GM21423 (cell line): ENCODE measurements at regions not wholly inside any gene's neighbourhood (a gene's known extent, or its start where the extent isn't known, plus 50 kb on each side); places are given as distances from the start of the nearest gene placed in this dataset.
"Not testable (repeated sequence)": the region's sequence is repeated elsewhere in the genome, so short reads cannot be mapped to it uniquely, and the experiment has no call there.

Experiments used
- ATAC-seq: cut with Tn5 transposase; IDR thresholded peaks from one replicate; pipeline ENCODE4 v1.9.1; 2021; ENCODE audit warnings: mild to moderate bottlenecking, moderate library complexity; ENCODE audit not compliant: unreplicated experiment

DNA sequence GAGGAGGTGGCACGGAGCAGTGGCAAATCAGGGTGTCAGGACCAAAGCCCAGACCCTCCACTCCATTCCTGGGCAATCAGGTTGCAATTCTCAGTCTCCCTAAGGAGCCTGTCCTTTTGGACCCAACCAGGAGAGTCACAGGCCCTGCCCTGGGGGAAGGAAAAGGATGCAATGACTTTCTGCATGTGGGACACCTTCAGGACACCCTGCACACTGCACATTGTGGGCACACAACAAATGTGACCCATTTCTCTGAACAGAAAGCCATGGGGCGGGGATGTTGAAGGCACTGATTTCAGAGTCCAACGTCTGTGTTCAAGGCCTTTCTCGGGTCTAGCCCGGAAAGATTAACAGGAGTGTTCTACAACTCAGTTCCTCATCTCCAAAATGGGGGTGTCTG lies 286.2 kb upstream of the FOXF1 start:
- ATAC-seq, result no peak

DNA sequence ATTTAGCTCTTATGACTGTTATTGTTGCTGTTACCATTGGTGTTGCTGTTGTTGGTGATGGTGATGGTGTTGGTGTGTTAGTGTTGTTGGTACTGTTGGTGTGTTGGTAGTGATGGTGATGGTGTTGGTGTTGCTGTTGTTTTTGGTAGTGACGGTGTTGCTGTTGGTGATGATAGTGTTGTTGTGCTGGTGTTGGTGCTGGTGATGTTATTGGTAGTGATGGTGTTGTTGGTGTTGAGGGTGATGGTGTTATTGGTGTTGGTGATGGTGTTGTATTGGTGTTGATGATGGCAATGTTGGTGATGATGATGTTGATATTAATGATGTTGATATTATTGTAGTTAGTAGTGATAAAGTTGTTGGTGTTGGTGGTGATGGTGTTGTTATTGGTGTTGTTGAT lies 285.7 kb upstream of the FOXF1 start:
- no peak for ATAC-seq

DNA sequence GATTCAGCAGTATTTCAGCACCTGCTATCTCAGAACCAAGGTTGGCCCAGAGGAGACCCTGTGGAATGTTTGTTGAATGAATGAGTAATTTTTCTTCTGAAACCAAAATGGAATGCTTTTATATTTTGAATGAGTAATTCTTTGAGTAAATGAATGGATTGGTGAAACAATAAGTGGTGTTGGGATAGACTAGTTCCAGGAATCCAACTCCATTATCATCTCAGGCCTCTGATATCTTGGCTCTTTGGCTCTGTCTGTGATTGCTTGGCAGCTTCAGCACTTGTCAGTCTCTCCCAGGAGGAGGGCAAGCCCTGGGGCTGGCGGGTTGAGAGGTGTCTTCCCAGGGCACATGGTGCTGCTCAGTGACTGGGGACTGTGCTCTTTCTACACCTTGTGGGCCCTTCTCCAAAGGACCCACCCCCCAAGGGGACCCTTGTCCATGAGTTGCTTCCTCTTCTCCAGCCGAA lies 284.4 kb upstream of the FOXF1 start:
- no peak for ATAC-seq

DNA sequence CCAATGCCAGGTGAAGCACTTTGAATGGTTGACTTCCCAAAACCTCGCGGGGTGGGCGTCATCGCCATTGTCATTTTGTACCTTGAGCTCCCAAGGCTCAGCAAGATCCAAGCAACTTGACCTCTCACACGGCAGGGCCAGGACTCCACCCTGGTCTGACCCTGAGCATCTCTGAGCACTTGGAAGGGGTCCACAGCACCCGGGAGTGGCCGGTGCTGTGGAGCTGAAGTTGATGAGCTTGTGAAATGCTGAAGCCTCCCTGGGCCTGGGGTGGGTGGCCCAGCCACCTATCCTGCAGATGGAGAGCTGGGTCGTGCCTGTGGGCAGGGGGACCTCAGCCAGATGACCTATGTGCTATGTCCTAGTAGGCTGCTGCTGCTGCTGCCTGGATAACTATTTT lies 283.3 kb upstream of the FOXF1 start:
- no peak for ATAC-seq

- no peak for ATAC-seq
These were observed 282.5 kb upstream of the FOXF1 start for GRCh38 chr16:86227801-86228200.

GRCh38 chr16:86228713-86229112 lies 281.6 kb upstream of the FOXF1 start:
- no peak for ATAC-seq

DNA sequence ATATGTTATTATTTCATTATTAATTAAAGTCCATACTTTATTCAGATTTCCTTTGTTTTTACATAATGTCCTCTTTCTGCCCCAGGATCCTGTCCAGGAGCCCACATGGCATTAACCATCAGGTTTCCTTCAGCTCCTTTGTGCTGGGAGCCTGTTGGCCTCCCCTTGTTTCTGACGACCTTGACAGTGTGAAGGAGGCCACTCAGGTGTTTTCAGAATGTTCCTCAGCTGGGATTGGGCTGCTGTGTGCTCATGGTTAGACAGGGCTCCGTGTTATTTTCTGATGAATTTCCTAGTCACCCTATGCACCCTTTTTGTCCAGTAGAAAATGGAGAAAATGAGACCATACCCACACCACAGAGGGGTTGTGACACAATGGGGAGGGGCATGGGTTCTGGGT lies 281.0 kb upstream of the FOXF1 start:
- ATAC-seq, result no peak

GRCh38 chr16:86229866-86230656 lies 280.3 kb upstream of the FOXF1 start:
- no peak for ATAC-seq

DNA sequence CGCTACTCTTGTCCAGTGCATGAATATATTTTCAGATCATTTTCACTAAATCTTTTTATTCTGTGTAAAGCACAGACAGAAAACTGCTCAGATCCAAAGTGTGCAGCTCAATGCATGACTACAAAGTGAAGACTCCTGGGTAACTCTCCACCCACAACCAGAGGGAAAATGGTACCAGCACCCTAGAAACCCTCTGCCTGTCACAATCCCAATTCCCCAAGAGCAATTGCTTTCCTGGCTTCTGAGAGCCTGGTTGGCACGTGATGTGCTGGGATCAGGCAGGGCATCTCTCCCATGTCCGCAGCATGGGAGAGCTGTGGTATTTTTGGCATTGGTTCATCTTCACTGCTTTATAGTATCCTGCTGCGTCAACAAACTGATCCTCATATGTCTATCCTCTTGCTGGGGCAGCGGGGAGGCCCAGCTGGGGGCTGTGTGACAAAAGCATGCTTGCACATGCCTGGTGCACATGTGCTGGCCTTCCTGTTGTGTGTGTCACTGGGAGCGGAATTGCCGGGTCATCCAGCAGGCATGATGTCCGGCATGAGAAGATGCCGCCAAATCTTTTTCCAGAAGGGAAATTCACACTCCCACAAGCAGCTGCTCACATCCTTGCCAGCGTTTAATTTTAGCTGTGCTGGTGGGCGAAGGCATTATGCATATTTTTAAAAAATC lies 278.9 kb upstream of the FOXF1 start:
- ATAC-seq, result no peak

DNA sequence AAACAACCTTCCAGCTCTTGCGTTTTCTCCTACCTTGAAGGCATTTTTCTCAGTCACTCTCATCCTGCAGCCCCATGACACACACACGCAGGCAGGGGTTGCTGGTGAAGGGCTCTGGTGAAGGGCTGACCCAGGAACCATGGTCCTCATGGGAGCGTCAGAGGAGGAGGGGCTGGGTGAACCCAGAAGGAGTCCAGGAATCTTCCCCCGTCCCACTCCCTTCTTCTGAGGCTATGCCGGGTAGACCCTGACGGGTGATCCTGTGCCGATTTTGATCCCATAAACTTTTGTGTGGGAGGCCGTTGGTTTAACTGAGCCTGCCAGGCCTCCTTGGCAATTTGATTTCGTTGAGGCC lies 278.4 kb upstream of the FOXF1 start:
- no peak for ATAC-seq

- ATAC-seq, result no peak
These were observed 277.8 kb upstream of the FOXF1 start for GRCh38 chr16:86232496-86232895.

DNA sequence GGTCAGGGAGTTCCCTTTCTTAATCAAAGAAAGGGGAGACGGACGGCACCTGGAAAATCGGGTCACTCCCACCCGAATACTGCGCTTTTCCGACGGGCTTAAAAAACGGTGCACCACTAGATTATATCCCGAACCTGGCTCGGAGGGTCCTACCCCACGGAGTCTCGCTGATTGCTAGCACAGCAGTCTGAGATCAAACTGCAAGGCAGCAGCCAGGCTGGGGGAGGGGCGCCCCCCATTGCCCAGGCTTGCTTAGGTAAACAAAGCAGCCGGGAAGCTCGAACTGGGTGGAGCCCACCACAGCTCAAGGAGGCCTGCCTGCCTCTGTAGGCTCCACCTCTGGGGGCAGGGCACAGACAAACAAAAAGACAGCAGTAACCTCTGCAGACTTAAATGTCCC lies 276.8 kb upstream of the FOXF1 start:
- ATAC-seq, result not testable (repeated sequence)

GRCh38 chr16:86239381-86239780 lies 270.9 kb upstream of the FOXF1 start:
- no peak for ATAC-seq

DNA sequence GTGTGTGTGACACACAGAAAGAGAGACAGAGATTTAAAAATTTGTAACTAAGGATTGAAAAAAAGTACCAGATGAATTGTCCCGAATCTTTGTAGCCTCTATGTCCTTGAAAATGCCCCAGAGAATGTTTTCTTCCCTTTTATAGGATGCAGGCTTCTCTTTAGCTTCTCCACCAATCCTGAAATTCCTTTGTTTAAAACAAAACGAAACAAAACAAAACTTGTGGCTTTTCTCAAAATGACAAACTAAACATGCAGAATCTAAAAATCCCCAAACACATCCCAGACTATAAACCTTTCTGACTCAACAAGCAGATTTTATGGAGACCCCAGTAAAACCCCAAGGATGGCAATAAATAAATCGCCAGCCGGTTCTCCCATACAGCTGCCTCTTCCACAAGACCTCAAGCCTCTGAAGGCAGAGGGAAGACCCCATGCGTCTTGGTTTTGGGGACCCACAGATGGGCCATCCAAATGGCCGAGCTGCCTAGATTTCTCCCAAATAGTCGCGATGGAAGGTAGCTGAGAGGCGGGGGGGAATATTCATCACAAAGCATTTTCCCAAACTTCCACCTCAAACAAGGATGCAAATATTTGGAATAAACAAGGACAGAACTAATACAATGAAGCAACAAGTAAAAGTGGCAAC lies 269.5 kb upstream of the FOXF1 start:
- no peak for ATAC-seq

- no peak for ATAC-seq
These were observed 268.6 kb upstream of the FOXF1 start for GRCh38 chr16:86241681-86242080.

GRCh38 chr16:86242244-86243122 lies 267.8 kb upstream of the FOXF1 start:
- no peak for ATAC-seq

DNA sequence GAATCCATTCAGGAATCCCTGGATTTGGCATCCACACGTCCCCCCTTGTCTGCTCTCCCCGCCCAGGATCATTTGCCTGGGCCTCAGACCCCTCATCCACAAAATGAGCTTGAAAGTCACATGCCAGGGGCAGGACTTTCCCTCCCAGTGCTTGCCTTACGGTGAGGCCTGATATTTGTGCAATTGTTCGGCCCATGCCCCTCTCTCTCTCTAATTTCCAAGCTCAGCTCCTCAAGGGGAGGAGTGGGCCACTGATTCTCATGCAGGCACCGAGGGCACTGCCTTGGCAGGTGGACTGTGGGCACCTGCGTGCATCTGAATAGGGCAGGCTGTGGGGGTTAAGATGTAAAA lies 267.2 kb upstream of the FOXF1 start:
- ATAC-seq, result no peak

- no peak for ATAC-seq
These were observed 266.7 kb upstream of the FOXF1 start for GRCh38 chr16:86243571-86244154.

- ATAC-seq, result no peak
These were observed 266.2 kb upstream of the FOXF1 start for GRCh38 chr16:86244158-86244557.

DNA sequence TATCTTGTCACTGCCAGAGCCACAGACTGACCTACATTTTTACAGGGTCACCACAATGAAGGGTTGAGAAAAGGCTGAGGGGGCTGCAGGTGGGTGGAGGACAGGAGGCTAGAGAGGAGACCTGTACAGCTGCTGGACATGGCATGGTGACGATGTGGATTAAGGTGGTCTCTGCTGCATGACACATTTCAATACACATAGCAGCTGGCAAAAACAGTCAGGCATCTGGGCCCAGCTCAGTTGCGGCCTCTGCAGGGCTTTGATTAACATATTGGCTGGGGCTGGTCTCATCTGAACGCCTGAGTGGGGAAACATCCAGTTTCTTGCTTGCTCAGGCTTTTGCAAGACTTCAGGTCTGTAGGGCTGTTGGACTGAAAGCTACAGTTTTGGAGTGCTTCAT lies 265.4 kb upstream of the FOXF1 start:
- ATAC-seq, result no peak

DNA sequence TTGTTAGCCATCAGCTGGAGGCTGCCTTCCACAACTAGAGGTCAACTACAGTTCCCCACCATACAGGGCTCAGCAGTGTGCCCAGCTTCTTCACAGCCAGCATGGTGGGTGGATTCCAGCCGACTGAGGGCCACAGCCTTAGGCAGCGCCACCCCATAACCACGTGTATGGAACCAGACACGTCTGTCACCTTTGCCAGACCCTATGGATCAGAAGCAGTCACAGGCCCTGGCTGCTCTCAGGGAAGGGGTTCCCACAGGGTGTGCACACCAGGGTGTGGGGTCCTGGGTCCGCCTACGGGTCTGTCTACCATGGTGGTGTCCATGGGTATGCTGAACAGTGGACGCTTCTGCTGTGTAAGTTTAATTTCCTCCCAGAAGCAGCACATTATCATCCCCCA lies 265.0 kb upstream of the FOXF1 start:
- no peak for ATAC-seq
